ENCODE measurements at regions not wholly inside any gene's neighbourhood (a gene's known extent, or its start where the extent isn't known, plus 50 kb on each side); places are given as distances from the start of the nearest gene placed in this dataset.

- no peak for TF ChIP-seq REST (IDR thresholded peaks at IDR 0.05)
- TF ChIP-seq NFE2L2 (conservative IDR thresholded peaks at IDR 0.05; ENCODE audit: low read length): no peak
- TF ChIP-seq CTCF (IDR thresholded peaks at IDR 0.05): no peak
- no peak for TF ChIP-seq RFX5 (IDR thresholded peaks at IDR 0.05)
- no peak for TF ChIP-seq BCL3 (IDR thresholded peaks at IDR 0.05)
- no peak for TF ChIP-seq POLR2A (IDR thresholded peaks at IDR 0.05; ENCODE audit: low read length)
- no peak for TF ChIP-seq RNF2 (IDR thresholded peaks at IDR 0.05; ENCODE audit: borderline replicate concordance, low read depth)
- TF ChIP-seq SREBF2 (IDR thresholded peaks at IDR 0.05): no peak
- TF ChIP-seq MYC (IDR thresholded peaks at IDR 0.05; ENCODE audit: borderline replicate concordance, low read length): no peak
- TF ChIP-seq JUNB (IDR thresholded peaks at IDR 0.05): no peak
- no peak for TF ChIP-seq HOXA7 (CRISPR knock-in tag; IDR thresholded peaks at IDR 0.05)
- TF ChIP-seq TP53 (CRISPR knock-in tag; IDR thresholded peaks at IDR 0.05): no peak
- no peak for TF ChIP-seq CHD2 (IDR thresholded peaks at IDR 0.05; ENCODE audit: low read length, partially characterized antibody)
These were observed 191.1 kb downstream of the KLF13 start for GRCh38 chr15:31517711-31518110.

Data from A549 (cell line).